SU-DHL-6 (cell line): ENCODE measurements at regions not wholly inside any gene's neighbourhood (a gene's known extent, or its start where the extent isn't known, plus 50 kb on each side); places are given as distances from the start of the nearest gene placed in this dataset.

Experiments used
- CTCF ChIP-seq: fragments of 200-600 bp; sonication (generic); IDR thresholded peaks from one replicate; pipeline ENCODE4 v1.5.1; 2017; ENCODE audit warnings: antibody characterized with exemption, mild to moderate bottlenecking, low read length, moderate library complexity; ENCODE audit not compliant: insufficient read depth, poor library complexity, severe bottlenecking
- EZH2phosphoT487 ChIP-seq: fragments of 200-600 bp; sonication (generic), shearing (Covaris generic); conservative IDR thresholded peaks from 2 replicates; pipeline ENCODE4 v1.6.1; 2018; ENCODE audit warnings: mild to moderate bottlenecking, antibody characterized with exemption, low read length, moderate library complexity, mixed read lengths

GRCh38 chr4:138958519-138958918, 57.1 kb upstream of the NOCT start:
- TF ChIP-seq CTCF (no peak), EZH2phosphoT487 (no peak)
